GM12878 (cell line): ENCODE measurements at regions not wholly inside any gene's neighbourhood (a gene's known extent, or its start where the extent isn't known, plus 50 kb on each side); places are given as distances from the start of the nearest gene placed in this dataset.

Experiments
- ATAC-seq: fragments of 200-7000 bp; cut with Tn5 transposase; 3 replicates; pipeline ENCODE4 v1.9.1; 2020; ENCODE audit warnings: mild to moderate bottlenecking, moderate library complexity
- BruUV-seq: library from RNA; stranded (reverse); fragments of 400-500 nt; replicated peaks from 2 replicates; lab custom pipeline; 2021; lab: Mats Ljungman, UMichigan
- CTCF ChIA-PET: fragments of 300-600 bp; sonication (Branson Sonifier 250); formaldehyde crosslinking; extraction: SDS; loops from one replicate; lab custom pipeline; 2021; ENCODE audit warnings: inconsistent platforms; lab: Yijun Ruan, JAX
- POLR2A ChIA-PET: fragments of 350-600 bp; formaldehyde crosslinking; extraction: SDS; loops from one replicate; lab custom pipeline; 2021; ENCODE audit warnings: inconsistent platforms; lab: Charles Lee
- RAD21 ChIA-PET: fragments of 300-600 bp; sonication (Branson Sonifier 250); formaldehyde crosslinking; loops from one replicate; lab custom pipeline; 2023; ENCODE audit warnings: antibody characterized with exemption; ENCODE audit not compliant: unreplicated experiment; lab: Charles Lee
- SMC1A ChIA-PET: fragments of 300-600 bp; sonication (Branson Sonifier 250); formaldehyde crosslinking; loops from one replicate; lab custom pipeline; 2023; ENCODE audit not compliant: unreplicated experiment, uncharacterized antibody; lab: Charles Lee
- DNase-seq: peaks from one replicate; pipeline ENCODE4 v3.0.0-alpha.2; 2011; ENCODE audit warnings: low read depth, low spot score
- FAIRE-seq: peaks from 3 replicates; lab custom pipeline; 2011; peaks lifted over from hg19 to GRCh38; lab: Jason Lieb, UNC
- H2AFZ ChIP-seq: 2 replicates; pipeline ENCODE4 v1.6.0; 2011; ENCODE audit warnings: low read depth, low read length, control low read depth; ENCODE audit not compliant: control insufficient read depth
- H3K27ac ChIP-seq: 2 replicates; pipeline ENCODE4 v1.5.1; 2011; ENCODE audit warnings: control low read depth; ENCODE audit not compliant: control insufficient read depth, insufficient read depth
- H3K27me3 ChIP-seq, 2 experiments: replicated peaks in 1 of 2; 2 replicates each; pipeline versions ENCODE4 v1.6.0 to v1.6.1; 2011; ENCODE audit warnings: low read length in 1 of 2; ENCODE audit not compliant: control insufficient read depth in 2 of 2, insufficient read depth in 2 of 2
- H3K36me3 ChIP-seq, 2 experiments: 2 replicates each; pipeline ENCODE4 v1.5.1; 2011; ENCODE audit warnings: low read length in 1 of 2; ENCODE audit not compliant: control insufficient read depth in 2 of 2, insufficient read depth in 2 of 2
- H3K4me1 ChIP-seq: 2 replicates; pipeline ENCODE4 v1.6.1; 2011; ENCODE audit warnings: mild to moderate bottlenecking, low read length, moderate library complexity, mixed read lengths; ENCODE audit not compliant: control insufficient read depth, insufficient read depth
- H3K4me2 ChIP-seq: 2 replicates; pipeline ENCODE4 v1.6.0; 2011; ENCODE audit warnings: control low read depth; ENCODE audit not compliant: control insufficient read depth, insufficient read depth
- H3K4me3 ChIP-seq: fragments of 200-600 bp; sonication (generic); 2 replicates; pipeline ENCODE4 v1.5.1; 2016
- H3K79me2 ChIP-seq: 2 replicates; pipeline ENCODE4 v1.6.0; 2011; ENCODE audit warnings: low read length; ENCODE audit not compliant: control insufficient read depth, insufficient read depth
- H3K9ac ChIP-seq: 2 replicates; pipeline ENCODE4 v1.8.0; 2011; ENCODE audit warnings: low read length, control low read depth, mixed read lengths; ENCODE audit not compliant: control insufficient read depth, insufficient read depth
- H3K9me3 ChIP-seq: replicated peaks from 3 replicates; pipeline ENCODE4 v1.5.1; 2011; ENCODE audit warnings: mild to moderate bottlenecking, low read length; ENCODE audit not compliant: control insufficient read depth, insufficient read depth
- H4K20me1 ChIP-seq: 2 replicates; pipeline ENCODE4 v1.6.0; 2011; ENCODE audit not compliant: control insufficient read depth, insufficient read depth
- KAT2A ChIP-seq: conservative IDR thresholded peaks from 2 replicates; pipeline ENCODE4 v1.6.1; 2011; ENCODE audit warnings: low read depth, low read length; ENCODE audit not compliant: control insufficient read depth
- SMAD1 ChIP-seq: fragments of 450-650 bp; IDR thresholded peaks from 2 replicates; pipeline ENCODE4 v1.6.1; 2018; ENCODE audit warnings: mild to moderate bottlenecking, low read depth; ENCODE audit not compliant: partially characterized antibody
- WGBS: methylation state at CpG from one replicate; pipeline ENCODE4 v1.1.6; 2016; ENCODE audit warnings: low lambda C conversion rate; ENCODE audit not compliant: insufficient replicate concordance, insufficient coverage; ENCODE audit errors: missing lambda C conversion rate; 5-methylcytosine and 5-hydroxymethylcytosine counted together
- in situ Hi-C: fragments of 300-500 bp; cut with MboI; formaldehyde crosslinking; loops from 9 replicates; pipeline ENCODE4 v1.14.3; 2018; ENCODE audit warnings: mixed read lengths
- intact Hi-C: fragments of 100-400 bp; cut with micrococcal nuclease; formaldehyde crosslinking; loops from one replicate; pipeline ENCODE4 v1.14.2; 2022; ENCODE audit not compliant: unreplicated experiment
- TF ChIP-seq, protein P1 (sequence below): fragments of 450-650 bp; formaldehyde crosslinking; IDR thresholded peaks from 2 replicates; pipeline ENCODE4 v1.4.0; 2022; ENCODE audit warnings: mild to moderate bottlenecking, moderate library complexity
- TF ChIP-seq, protein P2 (sequence below): IDR thresholded peaks from 2 replicates; pipeline ENCODE4 v1.6.1; 2012; ENCODE audit warnings: low read depth, low read length, improper control_type of control experiment

DNA sequence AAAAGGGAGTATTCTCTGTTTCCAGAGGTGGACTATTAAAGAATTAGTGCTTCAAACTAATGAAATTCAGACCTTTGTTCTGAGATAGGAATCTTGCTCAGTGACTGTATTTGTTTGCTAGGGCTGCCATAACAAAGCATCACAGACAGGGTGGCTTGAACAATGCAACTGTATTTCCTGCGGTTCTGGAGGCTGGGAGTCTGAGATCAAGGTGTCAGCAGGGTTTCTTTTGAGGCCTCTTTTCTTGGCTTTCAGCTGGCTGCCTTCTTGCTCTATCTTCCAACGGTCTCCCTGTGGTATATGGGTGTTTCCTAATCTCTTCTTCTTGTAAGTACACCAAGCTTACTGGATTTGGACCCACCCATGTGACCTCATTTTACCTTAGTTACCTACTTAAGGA, 264.6 kb upstream of the PROX1 start:
- CTCF ChIA-PET = no interaction called here
- POLR2A ChIA-PET = no interaction called here
- Histone ChIP-seq H3K9me3 (no peaks in the 10 kb centered on the region), H3K27ac (no peak overlapping the region), H3K4me3 (no peak overlapping the region), H3K9ac (no peak overlapping the region), H2AFZ (no peak overlapping the region), H3K36me3 (no peaks in the 10 kb centered on the region), H3K4me1 (no peaks in the 10 kb centered on the region), H3K4me2 (no peak overlapping the region), H4K20me1 (no peaks in the 10 kb centered on the region), H3K79me2 (no peaks in the 10 kb centered on the region), H3K27me3 (no peaks in the 10 kb centered on the region; a peak in 1 of 4 replicates)
- no TSS peak for BruUV-seq
- no peak for FAIRE-seq
- no peak for ATAC-seq
- DNase-seq = no peak
- in situ Hi-C loops = no loop called here
- WGBS = 0% methylated on average over 2 of the region's 2 CpGs
- RAD21 ChIA-PET = no interaction called here
- intact Hi-C loops = no loop called here
- TF ChIP-seq SMAD1 = no peak
- no peak for TF ChIP-seq KAT2A
- TF ChIP-seq, protein P1, sequence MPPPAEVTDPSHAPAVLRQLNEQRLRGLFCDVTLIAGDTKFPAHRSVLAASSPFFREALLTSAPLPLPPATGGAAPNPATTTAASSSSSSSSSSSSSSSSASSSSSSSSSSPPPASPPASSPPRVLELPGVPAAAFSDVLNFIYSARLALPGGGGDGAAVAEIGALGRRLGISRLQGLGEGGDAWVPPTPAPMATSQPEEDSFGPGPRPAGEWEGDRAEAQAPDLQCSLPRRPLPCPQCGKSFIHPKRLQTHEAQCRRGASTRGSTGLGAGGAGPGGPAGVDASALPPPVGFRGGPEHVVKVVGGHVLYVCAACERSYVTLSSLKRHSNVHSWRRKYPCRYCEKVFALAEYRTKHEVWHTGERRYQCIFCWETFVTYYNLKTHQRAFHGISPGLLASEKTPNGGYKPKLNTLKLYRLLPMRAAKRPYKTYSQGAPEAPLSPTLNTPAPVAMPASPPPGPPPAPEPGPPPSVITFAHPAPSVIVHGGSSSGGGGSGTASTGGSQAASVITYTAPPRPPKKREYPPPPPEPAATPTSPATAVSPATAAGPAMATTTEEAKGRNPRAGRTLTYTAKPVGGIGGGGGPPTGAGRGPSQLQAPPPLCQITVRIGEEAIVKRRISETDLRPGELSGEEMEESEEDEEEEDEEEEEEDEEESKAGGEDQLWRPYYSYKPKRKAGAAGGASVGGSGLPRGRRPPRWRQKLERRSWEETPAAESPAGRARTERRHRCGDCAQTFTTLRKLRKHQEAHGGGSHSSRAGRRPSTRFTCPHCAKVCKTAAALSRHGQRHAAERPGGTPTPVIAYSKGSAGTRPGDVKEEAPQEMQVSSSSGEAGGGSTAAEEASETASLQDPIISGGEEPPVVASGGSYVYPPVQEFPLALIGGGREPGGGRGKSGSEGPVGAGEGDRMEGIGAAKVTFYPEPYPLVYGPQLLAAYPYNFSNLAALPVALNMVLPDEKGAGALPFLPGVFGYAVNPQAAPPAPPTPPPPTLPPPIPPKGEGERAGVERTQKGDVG (CRISPR knock-in tag) = no peak
- TF ChIP-seq, protein P2, sequence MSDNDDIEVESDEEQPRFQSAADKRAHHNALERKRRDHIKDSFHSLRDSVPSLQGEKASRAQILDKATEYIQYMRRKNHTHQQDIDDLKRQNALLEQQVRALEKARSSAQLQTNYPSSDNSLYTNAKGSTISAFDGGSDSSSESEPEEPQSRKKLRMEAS = no peak
- SMC1A ChIA-PET = no interaction called here
